ENCODE measurements at regions not wholly inside any gene's neighbourhood (a gene's known extent, or its start where the extent isn't known, plus 50 kb on each side); places are given as distances from the start of the nearest gene placed in this dataset.

DNA sequence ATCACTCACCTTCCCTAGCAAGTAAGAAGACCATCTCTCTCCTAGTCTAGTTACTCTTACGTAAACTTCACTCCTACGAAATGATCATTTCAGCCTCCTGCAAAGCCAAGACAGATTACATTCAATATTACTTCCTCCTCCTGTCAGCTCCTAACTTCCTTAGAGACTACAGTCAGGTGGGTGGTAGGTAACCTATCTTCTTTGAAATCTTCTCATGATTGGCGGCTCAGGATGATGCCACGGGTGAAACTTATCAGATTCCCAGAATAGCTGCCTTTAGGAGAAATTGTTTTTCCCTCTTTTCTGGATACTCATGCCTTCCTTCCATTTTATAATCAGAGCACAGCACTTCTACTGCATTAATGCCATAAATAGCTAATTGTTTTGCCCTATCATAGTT lies 744.8 kb upstream of the HS3ST1 start:
- Histone ChIP-seq H3K27me3 (ENCODE audit: low read length) (no peaks in the 10 kb centered on the region), H3K9me3 (ENCODE audit: low read length) (no peaks in the 10 kb centered on the region), H3K4me3 (ENCODE audit: low read length) (no peak overlapping the region), H2AFZ (ENCODE audit: low read length) (no peak overlapping the region), H3K9ac (ENCODE audit: low read length) (no peak overlapping the region), H3K9me2 (replicated peaks; ENCODE audit: low read length) (no peaks in the 10 kb centered on the region), H3K4me1 (ENCODE audit: insufficient read depth, low read length) (no peaks in the 10 kb centered on the region), H3K36me3 (ENCODE audit: low read depth, low read length) (no peaks in the 10 kb centered on the region), H3F3A (ENCODE audit: low read length, unreplicated experiment) (no peaks in the 10 kb centered on the region), H3K4me2 (ENCODE audit: low read length) (no peak overlapping the region), H3K27ac (ENCODE audit: low read length) (no peak overlapping the region), H4K20me1 (ENCODE audit: low read length) (no peaks in the 10 kb centered on the region), H3K79me2 (ENCODE audit: low read length) (no peaks in the 10 kb centered on the region)
- ChIA-PET CTCF (no interaction called here), POLR2A (ENCODE audit: unreplicated experiment) (no interaction called here)
- TF ChIP-seq, protein P1, sequence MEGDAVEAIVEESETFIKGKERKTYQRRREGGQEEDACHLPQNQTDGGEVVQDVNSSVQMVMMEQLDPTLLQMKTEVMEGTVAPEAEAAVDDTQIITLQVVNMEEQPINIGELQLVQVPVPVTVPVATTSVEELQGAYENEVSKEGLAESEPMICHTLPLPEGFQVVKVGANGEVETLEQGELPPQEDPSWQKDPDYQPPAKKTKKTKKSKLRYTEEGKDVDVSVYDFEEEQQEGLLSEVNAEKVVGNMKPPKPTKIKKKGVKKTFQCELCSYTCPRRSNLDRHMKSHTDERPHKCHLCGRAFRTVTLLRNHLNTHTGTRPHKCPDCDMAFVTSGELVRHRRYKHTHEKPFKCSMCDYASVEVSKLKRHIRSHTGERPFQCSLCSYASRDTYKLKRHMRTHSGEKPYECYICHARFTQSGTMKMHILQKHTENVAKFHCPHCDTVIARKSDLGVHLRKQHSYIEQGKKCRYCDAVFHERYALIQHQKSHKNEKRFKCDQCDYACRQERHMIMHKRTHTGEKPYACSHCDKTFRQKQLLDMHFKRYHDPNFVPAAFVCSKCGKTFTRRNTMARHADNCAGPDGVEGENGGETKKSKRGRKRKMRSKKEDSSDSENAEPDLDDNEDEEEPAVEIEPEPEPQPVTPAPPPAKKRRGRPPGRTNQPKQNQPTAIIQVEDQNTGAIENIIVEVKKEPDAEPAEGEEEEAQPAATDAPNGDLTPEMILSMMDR (conservative IDR thresholded peaks at IDR 0.05; ENCODE audit: low read depth, low read length): no peak
- no peak for TF ChIP-seq EZH2phosphoT487 (IDR thresholded peaks at IDR 0.05; ENCODE audit: borderline replicate concordance, low read length)
- TF ChIP-seq EZH2 (IDR thresholded peaks at IDR 0.05; ENCODE audit: low read length, unreplicated experiment): no peak
- no TSS peak for BruUV-seq (replicated peaks)
- DNase-seq (no peak), ATAC-seq (no peak)
- intact Hi-C loops (cut with micrococcal nuclease): no loop called here

DNA sequence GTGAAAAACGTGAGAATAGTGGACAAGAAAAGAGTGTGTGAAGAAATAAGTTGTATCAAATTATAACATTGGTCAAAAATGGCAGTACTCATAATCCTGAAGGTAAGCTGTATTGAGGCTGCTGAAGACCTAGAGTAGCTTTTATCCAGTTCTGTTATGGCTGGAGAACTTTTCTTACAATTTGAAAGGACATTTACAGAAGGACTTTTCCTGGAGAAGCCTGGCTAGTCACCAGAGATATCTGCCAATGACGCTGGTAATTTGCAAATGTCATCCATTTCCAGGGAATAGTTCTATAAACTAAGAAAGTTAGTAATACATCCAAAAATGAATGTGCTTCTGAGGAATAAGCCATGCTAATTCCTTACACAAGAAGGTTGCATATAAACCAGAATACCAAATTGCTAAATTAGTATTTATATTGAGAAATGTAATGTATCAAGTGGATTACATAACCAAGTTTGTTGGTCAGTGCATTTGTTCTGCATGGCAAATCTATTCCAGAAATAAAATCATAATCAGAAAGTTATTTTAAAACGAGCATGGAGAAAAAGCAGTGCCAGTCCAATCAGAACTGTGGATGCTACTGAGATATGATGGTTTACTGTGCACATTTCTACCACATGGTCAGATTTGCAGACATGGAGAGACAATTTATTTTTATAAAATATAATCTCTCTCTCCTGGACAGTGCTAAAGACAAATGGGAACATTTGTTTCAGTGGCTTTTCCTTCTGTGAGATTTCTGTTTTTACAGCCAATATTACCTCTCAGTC lies 743.7 kb upstream of the HS3ST1 start:
- intact Hi-C loops (cut with micrococcal nuclease): no loop called here
- no peaks in the 10 kb centered on the region for H3F3A ChIP-seq (ENCODE audit: low read length, unreplicated experiment)
- no peaks in the 10 kb centered on the region for H3K9me3 ChIP-seq (ENCODE audit: low read length)
- H2AFZ ChIP-seq (ENCODE audit: low read length): no peak overlapping the region
- H4K20me1 ChIP-seq (ENCODE audit: low read length): no peaks in the 10 kb centered on the region
- TF ChIP-seq, protein P1 (conservative IDR thresholded peaks at IDR 0.05; ENCODE audit: low read depth, low read length): no peak
- no peak for TF ChIP-seq EZH2phosphoT487 (IDR thresholded peaks at IDR 0.05; ENCODE audit: borderline replicate concordance, low read length)
- no peak for TF ChIP-seq EZH2 (IDR thresholded peaks at IDR 0.05; ENCODE audit: low read length, unreplicated experiment)
- ChIA-PET POLR2A (ENCODE audit: unreplicated experiment) (no interaction called here), CTCF (no interaction called here)
- BruUV-seq (replicated peaks): no TSS peak
- H3K4me2 ChIP-seq (ENCODE audit: low read length): no peak overlapping the region
- no peaks in the 10 kb centered on the region for H3K4me1 ChIP-seq (ENCODE audit: insufficient read depth, low read length)
- H3K4me3 ChIP-seq (ENCODE audit: low read length): no peak overlapping the region
- ATAC-seq (no peak), DNase-seq (no peak)
- no peaks in the 10 kb centered on the region for H3K79me2 ChIP-seq (ENCODE audit: low read length)
- no peaks in the 10 kb centered on the region for H3K27me3 ChIP-seq (ENCODE audit: low read length)
- no peak overlapping the region for H3K9ac ChIP-seq (ENCODE audit: low read length)
- H3K9me2 ChIP-seq (replicated peaks; ENCODE audit: low read length): no peaks in the 10 kb centered on the region
- H3K27ac ChIP-seq (ENCODE audit: low read length): no peak overlapping the region
- no peaks in the 10 kb centered on the region for H3K36me3 ChIP-seq (ENCODE audit: low read depth, low read length)

DNA sequence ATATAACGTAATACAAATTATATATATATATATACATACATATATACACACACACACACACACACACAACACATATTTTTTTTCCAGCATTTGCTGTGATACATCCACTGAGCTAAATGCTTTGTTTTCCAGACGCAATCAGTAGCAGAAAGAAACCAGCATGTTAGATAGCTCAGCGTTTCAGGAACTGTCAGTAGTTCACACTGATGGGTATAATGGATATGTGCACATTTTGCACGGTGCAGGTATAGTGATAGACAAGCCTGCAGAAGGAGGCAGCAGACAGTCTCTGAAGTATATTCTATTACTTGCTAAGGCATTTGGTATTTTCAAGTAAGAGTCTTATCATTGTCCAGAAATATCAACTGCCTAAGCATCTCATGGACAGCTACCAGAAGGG lies 741.6 kb upstream of the HS3ST1 start:
- no peak overlapping the region for H3K4me3 ChIP-seq (ENCODE audit: low read length)
- ATAC-seq: no peak
- no peaks in the 10 kb centered on the region for H3K79me2 ChIP-seq (ENCODE audit: low read length)
- ChIA-PET CTCF (no interaction called here), POLR2A (ENCODE audit: unreplicated experiment) (no interaction called here)
- H3K4me1 ChIP-seq (ENCODE audit: insufficient read depth, low read length): no peaks in the 10 kb centered on the region
- no peaks in the 10 kb centered on the region for H3F3A ChIP-seq (ENCODE audit: low read length, unreplicated experiment)
- no peak overlapping the region for H2AFZ ChIP-seq (ENCODE audit: low read length)
- no peak overlapping the region for H3K27ac ChIP-seq (ENCODE audit: low read length)
- no peak for DNase-seq
- no peak overlapping the region for H3K4me2 ChIP-seq (ENCODE audit: low read length)
- no peaks in the 10 kb centered on the region for H4K20me1 ChIP-seq (ENCODE audit: low read length)
- no peaks in the 10 kb centered on the region for H3K36me3 ChIP-seq (ENCODE audit: low read depth, low read length)
- TF ChIP-seq EZH2 (IDR thresholded peaks at IDR 0.05; ENCODE audit: low read length, unreplicated experiment) (no peak), EZH2phosphoT487 (IDR thresholded peaks at IDR 0.05; ENCODE audit: borderline replicate concordance, low read length) (no peak)
- TF ChIP-seq, protein P1 (conservative IDR thresholded peaks at IDR 0.05; ENCODE audit: low read depth, low read length): no peak
- H3K9ac ChIP-seq (ENCODE audit: low read length): no peak overlapping the region
- intact Hi-C loops (cut with micrococcal nuclease): no loop called here
- H3K27me3 ChIP-seq (ENCODE audit: low read length): no peaks in the 10 kb centered on the region
- no TSS peak for BruUV-seq (replicated peaks)
- no peaks in the 10 kb centered on the region for H3K9me2 ChIP-seq (replicated peaks; ENCODE audit: low read length)
- H3K9me3 ChIP-seq (ENCODE audit: low read length): no peaks in the 10 kb centered on the region

Data from PC-3 (cell line).